Endodermal cell (in vitro differentiated cells): ENCODE measurements at regions not wholly inside any gene's neighbourhood (a gene's known extent, or its start where the extent isn't known, plus 50 kb on each side); places are given as distances from the start of the nearest gene placed in this dataset.

ENCODE experiments used
- DNase-seq: peaks from one replicate; pipeline ENCODE4 v3.0.0-alpha.2; 2017
- H3K27ac ChIP-seq: 2 replicates; pipeline ENCODE4 v1.5.1; 2013; ENCODE audit warnings: mild to moderate bottlenecking, low read depth, low read length, moderate library complexity
- H3K27me3 ChIP-seq: 2 replicates; pipeline ENCODE4 v1.6.1; 2013; ENCODE audit warnings: mild to moderate bottlenecking, low read length, moderate library complexity; ENCODE audit not compliant: insufficient read depth, control insufficient read depth, poor library complexity, severe bottlenecking
- H3K36me3 ChIP-seq: 2 replicates; pipeline ENCODE4 v1.7.0; 2013; ENCODE audit warnings: mild to moderate bottlenecking, low read length, moderate library complexity; ENCODE audit not compliant: control insufficient read depth, insufficient read depth
- H3K4me1 ChIP-seq: one replicate; pipeline ENCODE4 v1.7.0; 2013; ENCODE audit warnings: low read length; ENCODE audit not compliant: control insufficient read depth, insufficient read depth
- H3K4me3 ChIP-seq: 2 replicates; pipeline ENCODE4 v1.5.1; 2013; ENCODE audit warnings: mild to moderate bottlenecking, low read length, moderate library complexity
- H3K9ac ChIP-seq: 2 replicates; pipeline ENCODE4 v1.6.1; 2013; ENCODE audit warnings: mild to moderate bottlenecking, low read length, moderate library complexity; ENCODE audit not compliant: poor library complexity, severe bottlenecking; ENCODE audit errors: extremely low read depth
- H3K9me3 ChIP-seq: 2 replicates; pipeline ENCODE4 v1.6.1; 2013; ENCODE audit warnings: mild to moderate bottlenecking, low read length, moderate library complexity; ENCODE audit not compliant: control insufficient read depth
- H3K27ac Mint-ChIP-seq: 2 replicates; pipeline ENCODE4 v1.8.0; 2020; ENCODE audit warnings: mixed read lengths
- H3K27me3 Mint-ChIP-seq: 2 replicates; pipeline ENCODE4 v1.8.0; 2021; ENCODE audit warnings: mild to moderate bottlenecking, mixed read lengths; ENCODE audit not compliant: insufficient read depth
- H3K36me3 Mint-ChIP-seq: 2 replicates; pipeline ENCODE4 v1.8.0; 2020; ENCODE audit warnings: low read depth, mixed read lengths
- H3K4me1 Mint-ChIP-seq: 2 replicates; pipeline ENCODE4 v1.8.0; 2020; ENCODE audit warnings: mixed read lengths
- H3K4me3 Mint-ChIP-seq: 2 replicates; pipeline ENCODE4 v1.8.0; 2020; ENCODE audit warnings: mild to moderate bottlenecking, moderate library complexity, mixed read lengths
- H3K9me3 Mint-ChIP-seq: 2 replicates; pipeline ENCODE4 v1.8.0; 2020; ENCODE audit warnings: mild to moderate bottlenecking, mixed read lengths
- CTCF ChIP-seq: fragments of 200-600 bp; sonication (generic); conservative IDR thresholded peaks from 2 replicates; pipeline ENCODE4 v1.5.0; 2021; ENCODE audit warnings: antibody characterized with exemption, mild to moderate bottlenecking
- WGBS, 2 experiments: methylation state at CpG; one replicate each; pipeline versions ENCODE4 v1.1.5 to v1.1.7; 2013; ENCODE audit warnings: missing lambda C conversion rate in 2 of 2, mixed read lengths in 1 of 2; ENCODE audit not compliant: insufficient coverage in 1 of 2, insufficient read length in 1 of 2; 5-methylcytosine and 5-hydroxymethylcytosine counted together

- no peak for TF ChIP-seq CTCF
- no peaks in the 10 kb centered on the region for H3K9me3 ChIP-seq
- H3K4me1 ChIP-seq: no peaks in the 10 kb centered on the region
- H3K36me3 ChIP-seq: no peaks in the 10 kb centered on the region
- Mint-ChIP-seq H3K27me3 (no peaks in the 10 kb centered on the region), H3K36me3 (no peaks in the 10 kb centered on the region), H3K27ac (no peak overlapping the region), H3K9me3 (no peaks in the 10 kb centered on the region), H3K4me1 (no peaks in the 10 kb centered on the region), H3K4me3 (no peak overlapping the region)
- no peaks in the 10 kb centered on the region for H3K27me3 ChIP-seq
- WGBS, 2 experiments: 91 to 100% methylated on average over 1 of the region's 1 CpG
- no peak overlapping the region for H3K27ac ChIP-seq
- no peak overlapping the region for H3K4me3 ChIP-seq
- H3K9ac ChIP-seq: no peak overlapping the region
- DNase-seq: no peak
Observed at GRCh38 chr3:180306155-180306554, 269.4 kb upstream of the PEX5L start.

GRCh38 chr3:180306691-180307090, 270.0 kb upstream of the PEX5L start:
- Histone ChIP-seq H3K27me3 (no peaks in the 10 kb centered on the region), H3K4me1 (no peaks in the 10 kb centered on the region), H3K36me3 (no peaks in the 10 kb centered on the region), H3K9me3 (no peaks in the 10 kb centered on the region), H3K4me3 (no peak overlapping the region), H3K27ac (no peak overlapping the region), H3K9ac (no peak overlapping the region)
- WGBS, 2 experiments: 79 to 89% methylated on average over 7 of the region's 7 CpGs
- no peak for DNase-seq
- no peak overlapping the region for H3K4me3 Mint-ChIP-seq
- H3K4me1 Mint-ChIP-seq: no peaks in the 10 kb centered on the region
- no peak for TF ChIP-seq CTCF
- H3K36me3 Mint-ChIP-seq: no peaks in the 10 kb centered on the region
- no peaks in the 10 kb centered on the region for H3K9me3 Mint-ChIP-seq
- no peak overlapping the region for H3K27ac Mint-ChIP-seq
- H3K27me3 Mint-ChIP-seq: no peaks in the 10 kb centered on the region

GRCh38 chr3:180311242-180311641, 274.5 kb upstream of the PEX5L start:
- Mint-ChIP-seq H3K4me1 (peaks cover 5% of the 10 kb centered on the region), H3K36me3 (no peaks in the 10 kb centered on the region), H3K4me3 (no peak overlapping the region), H3K27ac (no peak overlapping the region), H3K9me3 (no peaks in the 10 kb centered on the region), H3K27me3 (no peaks in the 10 kb centered on the region)
- Histone ChIP-seq H3K4me3 (no peak overlapping the region), H3K9me3 (no peaks in the 10 kb centered on the region), H3K36me3 (no peaks in the 10 kb centered on the region), H3K9ac (no peak overlapping the region), H3K27ac (no peak overlapping the region), H3K4me1 (no peaks in the 10 kb centered on the region), H3K27me3 (no peaks in the 10 kb centered on the region)
- no peak for TF ChIP-seq CTCF
- WGBS, 2 experiments: 96% methylated on average over 1 of the region's 1 CpG; no CpG with 5 or more reads in 1 of the 2 experiments
- DNase-seq: no peak
